NCI-H510A treated with DMSO at 0.1 percent for 48 hours (cell line): ENCODE measurements at regions not wholly inside any gene's neighbourhood (a gene's known extent, or its start where the extent isn't known, plus 50 kb on each side); places are given as distances from the start of the nearest gene placed in this dataset.
"Not testable (repeated sequence)": the region's sequence is repeated elsewhere in the genome, so short reads cannot be mapped to it uniquely, and the experiment has no call there.

Experiments used
- DNase-seq: peaks from one replicate; lab custom pipeline; 2025; lab: John Stamatoyannopoulos, UW

- DNase-seq: no peak
These were observed 428.7 kb upstream of the ACVR2A start for GRCh38 chr2:147416099-147416498.

GRCh38 chr2:147414656-147415055 is 430.2 kb upstream of the ACVR2A start:
- not testable (repeated sequence) for DNase-seq

- no peak for DNase-seq
These were observed 436.5 kb upstream of the ACVR2A start for GRCh38 chr2:147408357-147408756.

DNA sequence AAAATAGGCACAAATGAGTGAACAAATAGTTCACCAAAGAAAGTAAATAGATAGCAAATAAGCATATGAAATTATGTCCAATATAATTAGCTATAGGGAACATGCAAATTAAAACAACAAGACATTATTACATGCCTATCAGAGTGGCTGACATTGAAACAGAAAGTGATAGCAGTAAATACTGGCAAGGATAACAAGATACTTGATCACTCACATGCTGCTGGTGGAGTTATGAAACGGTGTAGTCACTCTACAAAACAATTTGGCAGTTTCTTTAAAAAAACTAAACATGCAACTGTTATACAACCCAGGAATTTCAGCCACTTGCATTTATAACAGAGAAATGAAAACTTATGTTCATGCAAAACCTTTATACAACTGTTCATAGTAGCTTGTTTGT is 439.2 kb upstream of the ACVR2A start:
- DNase-seq: no peak

DNA sequence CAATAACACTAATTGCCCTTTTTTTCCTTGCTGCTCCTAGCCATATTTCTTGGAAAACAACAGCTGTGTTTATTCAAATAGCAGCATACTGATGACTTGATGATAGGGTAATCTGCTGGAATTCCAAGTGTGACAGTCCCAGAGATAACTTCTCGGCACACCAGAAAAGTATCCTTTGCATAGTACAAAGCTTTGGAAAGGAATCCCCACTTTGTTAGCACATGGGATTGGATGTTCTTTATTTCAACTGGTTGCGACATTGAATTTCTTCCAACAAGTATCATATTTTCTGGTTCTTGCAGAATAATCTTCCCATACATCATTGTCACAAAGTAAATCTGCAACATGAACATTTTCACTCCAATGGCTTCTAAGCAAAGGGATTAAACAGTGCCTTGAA is 445.8 kb upstream of the ACVR2A start:
- DNase-seq: no peak

DNA sequence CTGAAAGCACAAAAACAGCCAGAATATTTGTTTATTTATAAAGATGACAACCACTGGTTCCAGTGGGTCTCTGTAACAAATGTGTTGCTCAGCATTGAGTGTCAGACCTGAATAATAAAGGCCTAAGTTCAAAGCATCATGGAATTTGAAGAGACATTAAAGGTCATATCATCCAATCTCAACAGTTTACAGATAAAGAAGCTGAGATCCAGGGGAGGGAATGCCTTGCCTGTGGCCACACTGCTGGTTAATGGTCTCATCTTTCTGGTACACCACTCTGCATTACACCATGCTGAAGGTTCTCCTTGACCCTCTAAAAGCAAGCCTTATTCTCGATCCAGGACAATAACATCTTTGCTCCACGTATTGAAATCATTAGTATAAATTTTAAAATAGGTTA is 446.5 kb upstream of the ACVR2A start:
- DNase-seq: no peak

GRCh38 chr2:147396890-147397289 is 447.9 kb upstream of the ACVR2A start:
- no peak for DNase-seq

DNA sequence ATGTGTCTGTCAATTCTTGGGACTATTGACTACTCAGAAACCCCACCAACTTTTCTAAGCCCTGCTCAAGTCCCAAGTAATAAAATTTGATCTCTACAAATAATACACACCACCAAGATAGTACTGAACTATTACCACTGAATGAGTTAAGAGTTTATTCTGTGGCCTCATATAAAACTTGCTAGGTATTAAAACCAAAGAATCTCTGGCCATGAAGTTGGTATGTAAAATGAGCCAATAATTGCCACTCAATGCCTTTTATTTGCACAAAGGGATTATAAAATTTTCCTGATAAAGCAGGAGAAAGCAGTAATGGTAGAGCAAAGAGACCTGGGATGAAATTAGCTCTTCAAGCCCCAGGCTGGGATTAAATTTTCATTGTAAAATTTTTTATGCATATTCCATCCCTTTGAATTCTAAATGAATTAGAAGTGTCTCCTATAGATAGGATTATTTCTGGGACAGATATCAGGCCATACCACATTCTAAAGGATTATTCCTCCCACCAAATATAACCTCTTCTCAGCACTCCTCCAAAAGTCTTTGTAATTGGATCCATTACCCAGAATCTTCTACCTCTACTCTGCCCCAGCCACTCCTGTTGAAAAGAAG is 450.5 kb upstream of the ACVR2A start:
- DNase-seq: no peak

- DNase-seq: no peak
These were observed 452.6 kb upstream of the ACVR2A start for GRCh38 chr2:147392180-147392579.

- DNase-seq: no peak
These were observed 454.4 kb upstream of the ACVR2A start for GRCh38 chr2:147390475-147390874.

- no peak for DNase-seq
These were observed 455.6 kb upstream of the ACVR2A start for GRCh38 chr2:147389218-147389617.

DNA sequence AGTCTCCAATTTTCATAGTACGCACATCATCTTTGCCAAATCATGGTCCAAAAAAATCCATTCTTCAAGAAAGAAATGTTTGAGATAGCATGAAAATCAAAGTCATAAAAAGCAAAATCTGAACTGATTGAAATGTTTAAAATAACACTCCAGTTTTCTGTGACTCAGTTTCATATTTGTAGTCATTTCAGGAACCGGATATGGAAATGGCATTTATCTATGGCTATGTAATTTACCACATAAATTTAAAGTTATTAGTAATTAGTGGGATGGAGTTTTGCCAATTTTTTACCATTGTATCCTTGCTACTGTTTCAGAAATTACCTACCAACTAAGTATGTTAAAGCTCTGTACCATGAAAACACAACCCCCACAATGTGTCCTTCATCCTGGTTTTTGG is 456.6 kb upstream of the ACVR2A start:
- DNase-seq: no peak

DNA sequence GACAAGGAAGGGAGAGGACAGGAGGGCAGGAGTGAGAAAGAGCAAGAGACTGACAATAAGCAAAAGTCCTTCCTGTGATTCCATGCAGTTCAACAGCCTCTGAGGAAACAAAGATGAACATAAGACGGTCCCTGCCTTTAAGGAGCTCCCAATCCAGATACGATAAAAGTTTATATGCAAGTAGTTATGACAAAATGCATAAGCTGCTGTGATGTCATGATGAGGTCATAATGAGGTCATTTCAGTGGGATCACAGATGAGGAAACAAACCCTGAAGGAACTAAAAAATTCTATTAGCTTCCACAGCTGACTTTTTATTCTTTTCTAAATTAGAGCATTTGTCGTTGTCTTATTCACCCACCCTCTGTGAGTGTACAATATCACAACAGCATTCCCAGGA is 458.5 kb upstream of the ACVR2A start:
- DNase-seq: no peak

DNA sequence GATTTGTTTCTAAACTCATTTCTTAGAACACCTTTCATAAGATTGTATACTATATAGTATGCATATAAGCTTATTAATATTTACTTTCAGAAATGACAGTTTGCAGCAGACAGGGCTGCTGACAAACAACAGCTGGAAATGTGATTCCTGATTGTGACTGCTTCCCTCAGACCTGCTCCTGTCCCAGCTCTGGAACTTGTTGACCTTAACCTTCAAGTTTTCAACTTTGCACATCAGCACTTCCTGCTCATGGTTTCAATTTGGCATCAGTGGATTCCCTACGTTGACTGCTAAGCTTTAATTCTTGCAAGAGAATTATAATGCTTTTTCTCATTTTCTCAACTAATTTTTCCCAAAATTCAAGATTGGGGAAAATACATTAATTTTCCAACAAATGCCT is 459.2 kb upstream of the ACVR2A start:
- DNase-seq: peak; percentile 8

DNA sequence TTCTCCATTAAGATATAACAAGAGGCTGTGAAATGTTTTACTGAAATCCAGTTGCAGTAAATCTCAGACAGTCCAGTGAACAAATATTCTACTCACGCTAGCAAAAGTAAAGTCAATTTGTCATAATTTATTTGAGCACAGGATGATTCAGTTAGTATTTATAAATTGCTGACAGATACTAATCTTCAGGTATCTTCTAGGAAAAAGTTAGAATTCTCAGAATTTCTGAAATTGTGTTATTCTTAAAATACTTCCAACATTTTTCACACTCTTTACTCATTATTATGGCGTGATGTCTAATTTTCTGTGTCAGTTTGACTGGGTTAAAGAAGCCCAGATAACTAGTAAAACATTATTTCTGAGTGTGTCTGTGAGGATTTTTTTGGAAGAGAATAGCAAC is 460.2 kb upstream of the ACVR2A start:
- DNase-seq: no peak

GRCh38 chr2:147382322-147382948 is 462.4 kb upstream of the ACVR2A start:
- peak; percentile 79 for DNase-seq

DNA sequence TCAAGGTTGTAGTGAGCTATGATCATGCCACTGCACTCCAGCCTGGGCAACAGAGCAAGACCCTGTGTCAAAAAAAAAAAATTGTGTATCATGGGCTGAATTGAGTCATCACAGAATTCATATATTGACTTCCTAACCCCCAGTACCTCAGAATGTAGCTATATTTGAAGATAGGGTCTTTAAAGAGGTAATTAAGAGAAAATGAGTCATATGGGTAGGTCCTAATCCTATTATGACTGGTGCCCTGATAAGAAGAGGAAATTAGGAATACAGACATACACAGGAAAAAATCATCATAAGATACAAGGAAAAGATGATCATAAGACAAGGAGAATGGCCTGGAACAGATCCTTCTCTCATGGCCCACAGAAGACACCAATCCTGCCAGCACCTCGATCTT is 466.4 kb upstream of the ACVR2A start:
- DNase-seq: no peak

DNA sequence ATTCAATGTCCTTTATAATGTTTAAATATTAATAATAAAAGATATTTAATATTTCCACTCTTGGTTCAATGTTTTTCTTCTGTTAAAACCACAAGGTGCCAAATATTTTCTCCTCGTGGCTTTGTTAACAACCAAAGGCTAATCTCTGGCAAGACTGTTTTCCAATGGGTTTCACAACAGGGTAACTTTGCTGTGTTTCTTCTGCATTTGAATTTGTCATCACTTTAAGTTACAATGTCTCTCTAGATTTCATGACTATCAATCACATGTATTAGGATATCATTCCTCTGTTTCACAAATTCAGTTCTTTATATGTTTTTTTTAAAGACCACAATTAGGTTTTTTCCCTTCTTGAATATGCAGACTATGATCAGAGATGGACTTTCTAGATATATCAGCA is 469.8 kb upstream of the ACVR2A start:
- no peak for DNase-seq

DNA sequence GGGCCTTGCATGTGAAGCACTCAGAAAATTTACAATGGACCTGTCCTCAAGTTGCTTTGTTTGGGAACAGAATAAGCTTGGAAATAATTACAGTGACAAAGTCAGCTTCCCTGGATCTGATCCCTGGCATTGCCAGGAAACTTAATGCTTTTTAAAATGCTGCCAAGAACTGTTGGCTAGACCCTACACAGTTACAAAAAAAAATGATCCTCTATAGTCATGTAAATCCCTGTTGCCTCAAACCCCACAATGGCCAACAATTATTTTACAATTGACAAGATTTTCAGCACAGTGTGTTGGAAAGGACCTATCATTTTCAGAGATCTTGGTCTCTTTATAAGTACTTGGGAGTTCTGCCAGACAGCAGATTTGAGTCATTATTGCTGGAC is 470.4 kb upstream of the ACVR2A start:
- no peak for DNase-seq

GRCh38 chr2:147373800-147374422 is 470.9 kb upstream of the ACVR2A start:
- DNase-seq: no peak

- DNase-seq: no peak
These were observed 476.5 kb upstream of the ACVR2A start for GRCh38 chr2:147368306-147368705.

- no peak for DNase-seq
These were observed 478.6 kb upstream of the ACVR2A start for GRCh38 chr2:147366279-147366678.

DNA sequence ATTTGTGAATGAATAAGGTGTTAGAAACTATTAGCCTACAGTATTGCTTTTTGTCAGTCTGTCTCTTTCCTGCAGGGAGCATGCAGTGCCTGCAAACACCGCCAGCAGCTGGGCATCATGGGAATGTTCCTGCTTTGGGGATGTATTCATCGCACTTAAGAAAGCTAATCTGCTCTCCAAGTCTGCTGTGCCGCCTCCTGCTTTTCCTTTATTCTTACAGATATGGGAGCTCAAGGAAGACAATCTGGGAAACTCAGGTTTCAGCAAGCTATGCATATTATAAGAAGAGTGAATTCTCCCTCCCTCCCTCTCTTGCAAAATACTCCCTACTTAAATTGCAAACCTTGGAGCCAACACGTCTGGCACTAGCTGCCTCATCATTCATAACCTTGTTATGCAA is 479.2 kb upstream of the ACVR2A start:
- DNase-seq: no peak

- peak; percentile 13 for DNase-seq
These were observed 480.2 kb upstream of the ACVR2A start for GRCh38 chr2:147364597-147364996.
